Keratinocyte (primary cell): ENCODE measurements at regions not wholly inside any gene's neighbourhood (a gene's known extent, or its start where the extent isn't known, plus 50 kb on each side); places are given as distances from the start of the nearest gene placed in this dataset.

Experiments used
- CTCF ChIP-seq, 3 experiments: IDR thresholded peaks in 1 of 3; conservative IDR thresholded peaks in 1 of 3; optimal IDR thresholded peaks in 1 of 3; 2 replicates in 2 of 3; 3 replicates in 1 of 3; pipeline versions ENCODE3 to v1.5.1; 2011; ENCODE audit warnings: low read length in 3 of 3, mild to moderate bottlenecking in 3 of 3, moderate library complexity in 2 of 3, control low read depth in 1 of 3, inconsistent platforms in 1 of 3; ENCODE audit not compliant: insufficient read depth in 2 of 3; ENCODE audit errors: extremely low read depth in 1 of 3
- EZH2 ChIP-seq: IDR thresholded peaks from one replicate; pipeline ENCODE4 v1.6.1; 2012; ENCODE audit warnings: inconsistent platforms, mild to moderate bottlenecking, low read length, moderate library complexity

DNA sequence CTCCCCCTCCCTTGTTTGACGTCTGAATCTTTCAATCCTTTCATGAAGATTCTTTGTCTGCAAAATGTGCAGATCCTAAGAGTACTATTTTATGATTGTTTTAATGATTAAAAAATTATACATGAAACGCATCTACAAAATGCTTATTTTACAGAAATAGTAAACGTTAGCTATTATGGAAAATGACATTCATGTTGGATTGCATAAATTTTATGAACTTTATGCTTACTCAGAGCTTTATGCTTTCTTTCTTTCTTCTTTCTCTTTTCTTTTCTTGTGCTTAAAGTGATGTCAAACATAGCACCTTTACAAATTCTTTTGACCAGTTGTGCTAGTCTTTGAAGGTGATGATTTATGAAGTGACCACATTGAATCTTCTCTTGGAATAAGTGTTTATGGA is 805.4 kb downstream of the ADCYAP1 start:
- TF ChIP-seq CTCF (optimal IDR thresholded peaks at IDR 0.05 in 1 of 3, IDR thresholded peaks at IDR 0.05 in 1 of 3, conservative IDR thresholded peaks at IDR 0.05 in 1 of 3; ENCODE audit: extremely low read depth in 1 of 3, insufficient read depth in 2 of 3, low read length in 3 of 3) (no peak), EZH2 (no peak)
